Right hindlimb (tissue), 1 donor: ENCODE measurements at regions not wholly inside any gene's neighbourhood (a gene's known extent, or its start where the extent isn't known, plus 50 kb on each side); places are given as distances from the start of the nearest gene placed in this dataset.

Experiments used
- DNase-seq: peaks from one replicate; pipeline ENCODE4 v3.0.0-alpha.2; 2018

DNA sequence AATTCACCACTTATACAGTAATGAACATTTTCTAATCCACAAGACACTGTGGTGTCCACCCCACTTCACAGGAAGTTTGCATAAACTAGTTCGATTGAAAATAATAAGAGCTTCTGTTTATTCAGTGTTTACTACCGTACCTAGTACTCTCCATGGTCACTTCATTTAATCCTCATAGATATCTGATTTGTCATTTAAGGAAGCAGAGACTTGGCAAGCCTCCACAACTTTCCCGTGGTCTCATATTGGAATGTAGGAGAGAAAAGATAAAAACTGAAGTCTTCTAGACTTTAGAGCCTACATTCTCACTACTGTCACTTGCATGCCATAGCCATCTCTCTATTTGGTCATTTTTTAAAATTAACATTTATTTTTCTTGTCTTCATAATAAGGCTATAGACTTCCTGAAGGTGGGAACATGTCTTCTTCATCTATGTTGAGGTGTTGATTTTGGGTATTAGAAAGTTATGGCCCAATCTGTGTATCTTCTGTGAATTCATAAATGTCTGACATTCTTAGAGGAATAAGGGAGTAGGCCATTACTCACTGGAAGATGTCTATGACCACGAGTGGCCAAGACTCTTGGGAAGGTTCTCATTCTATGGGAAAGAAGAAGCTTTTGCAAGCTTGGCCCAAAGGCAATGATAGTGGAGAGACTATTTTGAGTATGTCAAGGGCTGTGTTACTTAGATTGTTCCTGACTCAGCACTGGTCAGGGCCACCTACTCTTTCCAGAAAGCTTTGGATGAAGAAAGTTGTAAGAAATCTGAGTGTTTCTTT, 423.7 kb downstream of the LRIG3 start:
- no peak for DNase-seq

DNA sequence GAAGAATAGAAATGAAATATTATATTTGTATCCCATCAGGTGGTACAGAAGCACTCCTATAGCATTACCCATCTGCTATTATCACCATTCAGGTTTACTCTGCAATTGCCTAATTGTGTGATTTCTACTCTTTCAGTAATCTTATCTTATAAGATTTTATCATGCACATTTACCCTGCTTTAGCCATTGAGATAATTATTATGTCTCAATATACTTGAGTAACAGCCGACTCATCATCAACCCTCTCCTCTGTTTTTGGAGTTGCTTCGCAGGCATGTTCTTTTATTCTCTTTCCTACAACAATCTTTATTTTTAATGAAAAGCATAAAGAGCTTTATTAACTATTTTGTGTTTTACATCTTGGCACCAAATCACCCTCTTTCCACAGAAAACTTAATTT, 419.9 kb downstream of the LRIG3 start:
- no peak for DNase-seq

DNA sequence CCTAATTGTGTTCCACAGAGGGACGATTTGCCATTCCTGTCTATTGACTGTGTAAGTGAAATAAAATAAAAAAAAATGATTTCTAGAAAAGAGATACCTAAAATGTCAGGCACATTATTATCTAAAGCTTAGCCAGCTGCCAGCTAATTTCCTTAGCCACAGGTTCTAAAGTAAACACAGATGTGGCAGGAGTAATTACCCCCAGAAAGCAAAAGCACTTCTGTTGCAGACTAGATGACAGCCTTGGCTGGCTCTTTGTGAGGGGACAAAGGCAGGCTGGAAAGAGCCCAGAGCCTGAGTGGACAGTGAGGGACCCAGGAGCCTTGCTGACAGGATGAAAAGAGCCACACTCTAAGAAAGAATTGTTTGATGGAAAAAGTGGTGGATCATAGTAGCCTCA, 418.1 kb downstream of the LRIG3 start:
- no peak for DNase-seq

DNA sequence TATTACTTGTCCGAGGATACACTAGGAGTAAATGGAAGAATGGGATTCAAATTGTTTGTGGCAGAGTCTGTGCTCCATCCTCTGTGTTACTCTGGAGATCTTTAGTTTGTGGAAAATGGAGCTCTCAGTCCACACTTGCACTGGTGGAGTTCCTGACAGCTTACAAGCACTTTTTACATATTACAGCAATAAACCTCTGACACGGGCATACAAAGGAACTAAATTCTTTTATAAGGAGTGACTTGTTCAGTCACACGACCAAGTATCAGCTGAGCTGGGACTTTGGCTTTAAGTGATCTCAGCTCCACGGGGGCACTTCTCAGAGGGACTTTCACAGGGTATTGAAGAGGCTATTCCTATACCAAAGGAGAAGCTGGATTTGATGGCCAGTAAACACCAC, 417.5 kb downstream of the LRIG3 start:
- DNase-seq: no peak

DNA sequence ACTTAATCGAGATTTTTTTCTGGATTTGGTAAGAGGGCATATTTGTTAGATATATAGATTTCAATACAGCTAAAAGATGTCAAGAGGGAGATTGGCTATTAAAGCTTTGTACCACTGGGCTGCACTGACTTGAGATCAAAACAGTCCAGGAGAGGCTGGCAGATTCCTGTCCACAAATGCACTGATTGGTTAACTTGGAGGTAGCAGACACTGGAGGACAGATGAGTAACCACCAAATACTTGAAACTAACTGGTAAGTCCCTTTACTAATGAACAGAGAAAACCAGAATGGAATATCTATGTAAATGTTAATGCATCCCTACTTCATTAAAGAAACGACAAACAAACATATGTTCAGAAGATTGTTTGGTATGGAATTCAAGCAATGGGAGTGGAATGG, 416.6 kb downstream of the LRIG3 start:
- no peak for DNase-seq

DNA sequence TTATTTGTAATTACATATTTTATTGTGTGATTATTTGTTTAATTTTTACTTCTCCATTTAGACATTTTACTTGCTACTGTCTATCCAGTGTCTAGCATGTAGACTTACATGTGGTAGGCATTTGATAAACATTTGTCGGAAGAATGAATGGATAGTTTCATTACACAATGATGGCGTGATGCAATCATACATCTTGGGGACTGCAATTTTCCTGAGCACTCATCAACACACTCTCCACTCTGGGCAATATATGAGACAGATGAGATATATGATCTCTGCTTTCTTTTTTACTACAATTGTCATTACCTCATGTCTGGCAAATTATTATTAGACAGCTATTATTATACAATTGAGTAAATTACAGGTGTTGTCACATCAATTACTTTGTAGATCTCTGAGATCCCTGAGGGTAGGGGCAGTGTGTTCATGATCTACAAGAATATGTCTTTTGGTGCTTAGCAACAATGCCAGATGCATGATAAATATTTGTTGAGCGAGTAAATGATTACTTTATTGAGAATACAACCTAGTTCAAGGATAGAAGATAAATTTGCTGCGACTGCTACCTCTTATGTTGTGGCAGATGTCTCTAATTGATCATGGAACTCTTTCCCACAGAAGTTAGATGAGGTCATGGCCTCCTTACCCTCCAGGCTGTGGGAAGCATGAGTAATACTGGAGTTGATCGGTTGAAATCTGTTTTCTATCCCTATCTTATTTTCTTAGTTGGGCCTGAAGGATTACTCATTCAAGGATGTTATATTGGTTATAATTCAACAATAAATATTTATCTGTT, 416.0 kb downstream of the LRIG3 start:
- no peak for DNase-seq

DNA sequence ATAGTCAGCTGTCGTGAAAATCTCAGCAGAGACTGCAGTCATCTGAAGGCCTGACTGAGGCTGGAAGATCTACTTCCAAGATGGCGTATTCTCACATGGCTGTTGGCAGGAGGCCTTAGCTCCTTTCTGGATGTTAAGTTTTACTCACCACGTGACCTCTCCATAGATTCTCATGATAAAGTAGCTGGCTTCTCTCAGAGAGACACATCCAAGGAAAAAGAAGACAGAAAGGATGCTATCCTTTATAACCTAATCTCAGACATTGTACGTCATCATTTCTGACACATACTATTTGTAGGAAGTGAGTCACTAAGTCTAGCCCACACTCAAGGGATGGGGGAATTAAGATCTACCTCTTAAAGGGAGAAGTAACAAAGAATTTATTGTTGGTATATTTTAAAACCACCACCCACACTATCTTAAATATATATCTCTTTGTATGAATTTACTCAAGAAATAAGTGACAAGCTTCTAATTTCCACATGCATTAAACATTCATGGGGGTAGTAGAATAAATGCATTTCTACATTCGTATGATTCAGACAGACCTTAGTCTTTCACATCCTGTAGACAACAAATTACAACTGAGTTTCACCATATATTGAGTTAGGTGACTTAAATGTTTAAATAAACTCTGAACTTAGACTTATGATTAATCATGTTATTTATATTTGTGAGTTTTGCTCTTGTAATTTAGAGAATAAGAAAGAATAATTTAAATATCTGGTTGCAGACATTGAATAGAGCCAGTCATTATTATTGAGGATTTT, 411.0 kb downstream of the LRIG3 start:
- no peak for DNase-seq

DNA sequence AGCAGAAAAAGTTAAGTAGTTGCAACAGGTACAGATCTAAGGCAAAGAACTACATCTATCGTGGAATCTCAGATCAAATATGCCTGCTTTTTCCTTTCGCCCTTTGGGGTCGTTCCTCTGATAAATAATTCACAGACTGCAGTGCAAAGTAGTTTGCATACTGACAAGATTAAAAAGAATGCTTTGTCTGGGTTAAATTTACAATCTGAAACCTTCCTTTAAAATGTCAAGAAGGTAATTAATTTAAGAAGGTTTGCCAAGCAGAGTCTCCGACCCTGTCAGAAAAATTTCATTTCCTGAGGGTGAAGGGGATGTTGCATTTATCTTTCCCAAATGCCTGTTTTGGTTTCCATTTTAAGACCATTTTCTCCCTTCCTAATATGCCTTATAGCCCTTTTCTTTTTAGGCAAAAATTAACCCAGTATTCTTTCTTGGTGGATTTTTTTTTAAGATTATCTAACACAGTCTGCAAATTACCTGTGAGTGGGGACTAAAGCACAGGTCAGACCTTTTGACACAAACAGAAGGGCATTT, 406.9 kb downstream of the LRIG3 start:
- no peak for DNase-seq

DNA sequence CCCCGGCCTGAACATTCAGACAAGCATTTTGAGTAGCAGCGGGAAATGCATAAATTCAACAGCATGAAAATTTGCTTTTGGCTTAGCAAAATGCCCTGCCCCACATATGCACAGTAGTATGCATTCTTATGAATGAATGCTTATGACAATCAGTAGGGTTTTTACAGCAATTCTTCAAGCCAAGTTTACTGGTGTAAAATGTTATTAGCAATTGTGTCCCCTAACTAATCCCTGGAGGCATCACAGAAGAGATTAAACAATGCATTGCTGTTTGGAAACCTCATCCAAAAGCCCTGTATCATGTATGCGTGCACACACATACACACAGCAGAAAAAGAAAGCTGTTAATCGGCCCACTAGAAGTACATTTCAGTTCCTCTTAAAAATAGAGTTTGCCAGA, 406.5 kb downstream of the LRIG3 start:
- DNase-seq: no peak

DNA sequence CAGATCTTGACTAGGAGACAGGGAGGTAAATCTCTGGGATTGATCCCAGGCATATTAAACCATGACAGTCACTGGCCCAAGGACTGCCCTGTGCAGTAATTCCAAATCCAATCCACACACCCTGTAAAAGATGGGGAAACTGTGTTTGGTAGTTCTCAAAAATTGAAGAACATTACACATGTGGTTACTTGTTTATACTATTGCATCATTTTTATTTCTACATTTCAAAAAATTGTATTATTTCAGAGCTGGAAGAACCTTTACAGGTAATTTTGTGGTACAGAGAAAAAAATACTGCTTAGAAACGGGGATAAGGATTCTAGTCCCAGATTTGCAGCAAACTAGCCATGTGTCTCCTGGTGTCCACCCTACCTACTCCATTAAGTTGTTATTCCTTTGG, 400.5 kb downstream of the LRIG3 start:
- no peak for DNase-seq

DNA sequence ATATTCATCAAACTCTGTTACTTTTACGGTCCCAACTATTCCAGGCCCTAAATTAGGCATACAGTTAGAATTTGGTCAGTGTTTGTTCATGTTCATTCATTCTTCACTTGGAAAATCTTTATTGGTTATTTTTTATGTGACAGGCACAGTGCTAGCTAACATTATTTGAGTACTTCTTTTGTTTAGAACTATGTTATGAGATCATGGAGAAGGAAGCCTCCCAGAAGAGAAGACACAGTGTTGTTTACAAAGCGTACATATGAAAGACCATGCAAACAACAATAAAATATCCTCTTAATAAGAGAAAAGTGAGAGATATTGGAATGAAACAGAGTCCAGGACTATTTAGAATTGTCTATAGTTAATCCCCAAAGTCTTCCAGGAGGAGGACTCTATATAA, 399.2 kb downstream of the LRIG3 start:
- no peak for DNase-seq

DNA sequence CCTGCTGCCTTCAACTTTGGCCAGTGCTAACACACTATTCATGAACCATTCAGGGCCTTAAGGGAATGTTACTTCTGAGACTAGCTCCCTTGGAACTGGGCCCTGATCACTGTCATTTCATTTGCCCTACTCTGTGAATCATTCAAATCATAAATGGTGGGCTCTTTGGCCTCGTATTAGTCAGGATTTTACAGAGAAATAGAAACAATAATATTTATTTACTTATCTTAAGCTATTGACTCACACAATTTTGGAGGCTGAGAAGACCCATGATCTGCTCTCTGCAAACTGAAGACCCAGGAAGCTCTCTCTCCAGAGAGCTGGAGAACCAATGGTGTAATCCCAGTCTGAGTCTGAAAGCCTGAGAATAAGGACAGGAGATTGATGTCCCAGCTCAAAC, 398.5 kb downstream of the LRIG3 start:
- DNase-seq: no peak

DNA sequence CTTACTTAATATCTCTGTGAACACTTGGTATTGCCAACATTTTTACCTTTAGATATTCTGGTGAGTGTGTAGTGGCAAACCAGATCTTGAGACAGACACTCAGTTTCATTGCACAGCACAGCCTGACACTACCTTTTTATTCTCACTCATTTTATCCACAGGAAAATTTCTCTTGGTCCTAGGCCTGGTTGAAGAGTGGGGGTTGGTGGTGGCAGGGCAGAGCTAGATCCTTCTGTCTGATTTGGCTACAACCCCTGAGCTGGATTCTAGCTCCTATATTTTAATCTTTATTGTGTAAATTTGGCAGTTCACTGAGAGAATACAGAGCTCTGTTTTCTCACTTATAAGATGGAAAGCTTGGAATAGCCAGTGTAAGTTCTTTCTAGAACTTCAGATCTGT, 396.9 kb downstream of the LRIG3 start:
- DNase-seq: no peak

DNA sequence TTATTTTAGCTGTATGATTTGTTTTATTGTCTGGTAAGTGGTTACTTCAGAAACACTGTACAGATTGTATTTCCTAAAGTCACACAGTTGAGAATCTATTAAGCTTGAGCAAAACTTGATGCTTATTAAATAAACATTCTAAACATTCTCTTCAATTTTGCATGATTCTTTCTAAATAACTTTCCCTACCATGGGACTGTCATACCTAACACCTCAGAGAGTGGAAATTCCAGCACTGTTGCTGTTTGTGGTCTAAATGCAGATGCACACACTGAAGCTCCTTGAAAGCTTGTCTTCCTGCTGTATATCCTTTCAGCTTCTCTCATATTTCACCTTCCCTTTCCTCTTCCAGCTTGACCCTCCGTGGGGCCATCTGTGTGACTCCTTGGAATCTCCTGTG, 392.0 kb downstream of the LRIG3 start:
- DNase-seq: no peak

DNA sequence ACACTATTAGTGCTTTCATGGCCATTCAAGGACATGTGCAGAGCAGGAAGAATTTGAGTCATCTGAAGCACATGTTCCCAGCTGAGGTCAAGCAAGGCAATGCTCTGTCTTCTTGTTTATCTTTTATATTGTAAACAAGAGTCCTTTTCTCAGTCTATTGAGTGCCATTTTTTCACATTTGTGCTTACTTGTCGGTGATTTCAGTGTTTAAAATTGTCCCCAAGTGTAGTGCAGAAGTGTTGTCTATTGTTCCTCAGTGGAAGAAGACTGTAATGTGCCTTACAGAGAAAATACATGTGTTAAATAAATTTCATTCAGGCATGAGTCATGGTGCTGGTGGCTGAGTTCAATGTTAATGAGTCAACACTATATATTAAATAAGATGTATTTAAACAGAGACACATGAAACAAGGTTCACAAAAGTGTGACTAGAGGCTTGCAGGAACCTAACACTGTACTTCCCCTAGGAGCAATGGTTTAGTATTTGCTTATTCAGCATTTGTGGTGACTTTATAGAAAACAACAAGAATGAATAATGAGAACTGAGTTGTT, 391.1 kb downstream of the LRIG3 start:
- DNase-seq: no peak

DNA sequence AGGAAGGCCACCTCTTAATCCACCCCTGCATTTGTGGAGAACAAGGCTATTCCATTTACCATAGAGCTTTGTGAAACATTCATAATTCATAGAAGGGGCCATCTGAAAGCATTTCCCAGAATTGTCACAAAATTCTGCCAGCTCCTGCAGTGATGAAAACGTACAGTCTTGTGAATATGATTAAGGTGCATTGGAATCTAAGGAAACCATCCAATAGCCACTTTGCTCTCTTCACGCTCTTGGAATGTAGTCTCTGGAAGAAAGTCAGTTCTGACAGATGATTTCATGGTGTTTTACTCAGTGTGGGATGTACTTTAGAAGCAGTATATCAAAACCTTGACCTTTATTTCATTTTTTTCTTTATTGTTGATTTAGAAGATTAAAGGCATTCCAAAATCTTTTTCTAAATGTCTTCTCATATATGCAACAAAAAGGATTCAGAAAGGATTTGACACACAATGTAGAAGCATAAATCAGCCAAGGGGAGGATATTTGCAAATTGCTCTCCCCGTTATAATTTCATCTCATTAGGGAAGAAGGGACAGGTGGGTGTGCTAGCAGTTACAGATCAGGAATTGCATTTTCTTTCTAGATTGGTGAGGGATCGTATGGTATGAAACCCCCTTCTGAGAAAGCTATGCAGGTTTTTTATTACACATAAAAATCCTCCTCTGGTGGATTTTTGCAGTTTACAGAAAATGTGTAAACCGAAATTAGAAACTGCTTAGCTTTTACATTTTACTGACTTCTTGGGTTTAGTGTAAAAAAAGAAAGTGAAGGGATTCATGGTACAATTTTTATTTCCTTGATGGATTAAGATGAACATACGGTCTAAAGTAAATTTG, 390.2 kb downstream of the LRIG3 start:
- DNase-seq: peak; percentile 41

DNA sequence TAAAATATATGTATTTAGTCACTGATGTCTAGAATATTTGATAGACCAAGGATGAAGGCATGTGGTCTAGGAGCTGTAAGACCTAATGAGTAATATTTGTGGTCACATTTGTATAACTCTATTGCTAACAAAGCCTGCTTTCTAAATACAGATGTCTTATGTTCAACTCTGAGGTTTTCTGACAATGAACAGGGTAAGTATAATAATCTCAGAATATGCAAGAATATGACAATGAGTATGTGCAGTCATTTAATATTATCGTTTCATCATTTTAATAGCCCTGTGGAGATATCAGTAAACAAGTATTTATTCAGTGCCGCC, 389.6 kb downstream of the LRIG3 start:
- DNase-seq: no peak

DNA sequence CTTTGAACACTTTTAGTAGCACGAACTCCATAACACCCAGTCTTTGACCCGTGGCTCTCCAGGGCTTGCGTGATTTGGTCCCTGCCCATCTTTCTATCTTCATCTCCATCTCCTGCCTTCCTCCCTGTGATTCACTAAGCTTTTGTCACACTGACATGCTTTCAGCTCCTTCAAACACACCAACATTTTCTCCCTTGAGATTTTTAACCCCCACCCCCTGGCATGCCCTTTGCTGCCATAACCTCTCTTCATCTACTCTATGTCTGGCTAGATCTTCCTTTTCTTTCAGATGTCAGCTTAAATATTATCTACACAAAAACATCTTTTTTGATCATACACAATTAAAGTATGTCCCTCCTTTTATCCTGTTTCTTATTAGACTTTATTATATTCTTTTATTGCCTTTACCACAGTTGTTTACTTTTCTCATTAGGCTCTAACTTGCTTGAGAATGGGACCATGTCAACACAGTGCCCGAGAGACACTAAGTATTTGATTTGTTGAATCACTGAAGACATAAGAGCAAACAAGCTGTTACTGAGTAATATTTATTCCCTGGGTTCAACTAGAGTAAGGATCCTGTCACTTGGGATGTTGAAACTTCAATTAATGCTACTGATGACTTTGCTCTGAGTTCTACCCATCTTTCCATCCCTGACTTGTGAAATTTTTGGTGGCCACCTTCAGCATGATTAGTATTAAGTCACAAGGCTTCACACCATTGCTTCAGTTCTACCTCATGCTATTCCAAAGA, 387.3 kb downstream of the LRIG3 start:
- DNase-seq: no peak

DNA sequence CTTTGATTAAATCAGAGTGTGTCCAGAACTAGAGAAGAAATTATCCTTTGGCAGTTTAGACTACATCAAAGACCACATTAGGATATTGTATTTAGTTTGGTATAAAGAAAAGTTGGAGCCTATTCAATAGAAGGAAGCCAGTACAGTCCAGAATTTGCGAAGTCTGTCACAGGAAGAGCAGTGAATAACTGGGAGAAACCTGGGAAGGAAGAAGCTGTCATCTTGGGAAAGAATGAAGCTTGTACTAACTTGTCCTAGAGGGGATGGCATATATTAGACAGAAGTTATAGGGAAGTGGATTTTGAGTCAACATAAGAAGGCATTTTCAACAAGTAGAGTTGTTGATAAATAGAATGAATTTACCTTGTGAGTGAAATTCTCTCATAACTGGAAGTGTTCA, 386.7 kb downstream of the LRIG3 start:
- DNase-seq: no peak

DNA sequence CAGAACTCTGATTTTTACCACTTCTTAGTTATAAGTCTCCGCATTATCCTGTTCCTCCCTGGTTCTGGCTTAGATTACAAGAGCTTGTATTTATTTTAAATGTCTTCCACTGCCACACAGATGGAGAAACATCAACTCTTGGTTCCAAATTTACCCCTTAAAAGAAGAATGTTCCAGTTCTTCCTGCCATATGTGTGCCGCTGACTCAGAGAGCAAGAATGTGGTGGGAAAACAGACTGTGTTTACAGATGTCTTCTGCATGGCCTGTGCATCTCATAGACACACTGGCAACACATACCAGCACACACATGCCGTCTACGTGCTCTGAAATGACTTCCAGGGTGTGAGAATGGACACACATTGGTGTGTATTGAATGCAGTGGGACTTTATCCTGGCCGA, 383.0 kb downstream of the LRIG3 start:
- DNase-seq: no peak

DNA sequence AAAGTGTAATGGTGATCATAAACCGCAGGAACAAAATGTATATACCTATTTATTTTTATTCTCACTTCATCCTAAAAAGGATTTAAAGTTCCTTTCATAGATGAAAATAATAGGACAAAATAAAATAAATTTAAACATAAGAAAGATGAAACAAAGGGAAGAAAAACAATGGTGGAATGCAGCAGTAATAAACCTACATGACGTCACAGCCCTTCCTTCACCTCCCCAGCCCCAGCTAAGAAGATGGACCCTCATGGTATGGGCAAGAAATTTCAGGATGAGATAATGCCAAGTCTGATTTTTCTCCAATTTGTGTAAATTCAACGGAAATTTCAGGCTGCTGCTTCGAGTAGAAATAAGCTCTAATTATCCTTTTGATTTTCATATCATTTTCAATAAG, 381.0 kb downstream of the LRIG3 start:
- DNase-seq: no peak
